Effector memory CD8-positive, alpha-beta T cell (primary cell): ENCODE measurements at regions not wholly inside any gene's neighbourhood (a gene's known extent, or its start where the extent isn't known, plus 50 kb on each side); places are given as distances from the start of the nearest gene placed in this dataset.

Experiments
- ATAC-seq: fragments of 150-1000 bp; cut with Tn5 transposase; replicated peaks from 2 replicates; pipeline ENCODE4 v1.10.0; 2021; ENCODE audit warnings: mild to moderate bottlenecking, moderate library complexity
- DNase-seq, 3 experiments: peaks; one replicate each; pipeline ENCODE4 v3.0.0; 2021
- H3K27ac Mint-ChIP-seq, 2 donors: one replicate each; pipeline ENCODE4 v1.8.0; 2022; ENCODE audit warnings: mild to moderate bottlenecking in 2 of 2, mixed read lengths in 2 of 2, moderate library complexity in 2 of 2
- H3K27me3 Mint-ChIP-seq, 2 donors: one replicate each; pipeline ENCODE4 v1.8.0; 2022; ENCODE audit warnings: mixed read lengths in 2 of 2
- H3K36me3 Mint-ChIP-seq: one replicate; pipeline ENCODE4 v1.8.0; 2022; ENCODE audit warnings: mild to moderate bottlenecking, moderate library complexity, mixed read lengths; ENCODE audit not compliant: insufficient read depth
- H3K4me1 Mint-ChIP-seq, 2 donors: one replicate each; pipeline ENCODE4 v1.8.0; 2022; ENCODE audit warnings: low read depth in 2 of 2, mixed read lengths in 2 of 2
- H3K4me3 Mint-ChIP-seq, 2 donors: one replicate each; pipeline ENCODE4 v1.8.0; 2022; ENCODE audit warnings: mild to moderate bottlenecking in 2 of 2, mixed read lengths in 2 of 2, moderate library complexity in 2 of 2
- H3K9me3 Mint-ChIP-seq, 2 donors: one replicate each; pipeline ENCODE4 v1.8.0; 2022; ENCODE audit warnings: mixed read lengths in 2 of 2

GRCh38 chr20:23193801-23194384 lies 107.8 kb upstream of the CD93 start:
- H3K4me1 Mint-ChIP-seq, result no peaks in the 10 kb centered on the region
- DNase-seq (no peak), ATAC-seq (no peak)
- no peaks in the 10 kb centered on the region for H3K36me3 Mint-ChIP-seq
- no peaks in the 10 kb centered on the region for H3K9me3 Mint-ChIP-seq
- peaks cover 7 to 10% of the 10 kb centered on the region in 2 donors for H3K27me3 Mint-ChIP-seq
- no peak overlapping the region for H3K4me3 Mint-ChIP-seq
- H3K27ac Mint-ChIP-seq, result no peak overlapping the region

- Mint-ChIP-seq H3K4me3 (no peak overlapping the region), H3K4me1 (no peaks in the 10 kb centered on the region), H3K9me3 (no peaks in the 10 kb centered on the region), H3K27ac (no peak overlapping the region), H3K36me3 (no peaks in the 10 kb centered on the region), H3K27me3 (peaks cover 4 to 7% of the 10 kb centered on the region in 2 donors)
- no peak for DNase-seq
- ATAC-seq, result no peak
Observed at GRCh38 chr20:23192469-23192868, 106.3 kb upstream of the CD93 start.

- ATAC-seq (no peak), DNase-seq (no peak)
- Mint-ChIP-seq H3K4me1 (no peaks in the 10 kb centered on the region), H3K4me3 (no peak overlapping the region), H3K27ac (no peak overlapping the region), H3K9me3 (no peaks in the 10 kb centered on the region), H3K27me3 (peaks cover 0 to 7% of the 10 kb centered on the region in 2 donors), H3K36me3 (no peaks in the 10 kb centered on the region)
Observed at GRCh38 chr20:23190557-23190956, 104.4 kb upstream of the CD93 start.

- Mint-ChIP-seq H3K9me3 (no peaks in the 10 kb centered on the region), H3K4me1 (no peaks in the 10 kb centered on the region), H3K36me3 (no peaks in the 10 kb centered on the region), H3K4me3 (no peak overlapping the region), H3K27me3 (peaks cover 2 to 7% of the 10 kb centered on the region in 2 donors), H3K27ac (no peak overlapping the region)
- no peak for DNase-seq
- no peak for ATAC-seq
Observed at GRCh38 chr20:23189854-23190253, 103.7 kb upstream of the CD93 start.

GRCh38 chr20:23189341-23189740 lies 103.2 kb upstream of the CD93 start:
- Mint-ChIP-seq H3K27ac (no peak overlapping the region), H3K9me3 (no peaks in the 10 kb centered on the region), H3K4me3 (no peak overlapping the region), H3K27me3 (peaks cover 5 to 7% of the 10 kb centered on the region in 2 donors), H3K36me3 (no peaks in the 10 kb centered on the region), H3K4me1 (no peaks in the 10 kb centered on the region)
- ATAC-seq (no peak), DNase-seq (no peak)

GRCh38 chr20:23188377-23189169 lies 102.4 kb upstream of the CD93 start:
- no peak overlapping the region for H3K4me3 Mint-ChIP-seq
- peaks cover 0 to 9% of the 10 kb centered on the region in 2 donors for H3K27me3 Mint-ChIP-seq
- H3K4me1 Mint-ChIP-seq, result no peaks in the 10 kb centered on the region
- DNase-seq, result no peak
- no peaks in the 10 kb centered on the region for H3K36me3 Mint-ChIP-seq
- H3K27ac Mint-ChIP-seq, result no peak overlapping the region
- H3K9me3 Mint-ChIP-seq, result no peaks in the 10 kb centered on the region
- no peak for ATAC-seq

GRCh38 chr20:23187751-23188150 lies 101.6 kb upstream of the CD93 start:
- ATAC-seq, result no peak
- Mint-ChIP-seq H3K27ac (no peak overlapping the region), H3K36me3 (no peaks in the 10 kb centered on the region), H3K9me3 (peaks cover 0 to 1% of the 10 kb centered on the region in 2 donors), H3K4me3 (no peak overlapping the region), H3K27me3 (peaks cover 0 to 15% of the 10 kb centered on the region in 2 donors), H3K4me1 (no peaks in the 10 kb centered on the region)
- no peak for DNase-seq

- Mint-ChIP-seq H3K4me1 (no peaks in the 10 kb centered on the region), H3K36me3 (no peaks in the 10 kb centered on the region), H3K4me3 (no peak overlapping the region), H3K27me3 (peaks cover 0 to 15% of the 10 kb centered on the region in 2 donors), H3K27ac (no peak overlapping the region), H3K9me3 (peaks cover 0 to 2% of the 10 kb centered on the region in 2 donors)
- ATAC-seq, result no peak
- no peak for DNase-seq
Observed at GRCh38 chr20:23186808-23187207, 100.7 kb upstream of the CD93 start.

GRCh38 chr20:23180451-23180921 lies 94.4 kb upstream of the CD93 start:
- DNase-seq, result no peak
- ATAC-seq, result no peak
- H3K9me3 Mint-ChIP-seq, result peaks cover 0 to 2% of the 10 kb centered on the region in 2 donors

GRCh38 chr20:23179766-23180403 lies 93.8 kb upstream of the CD93 start:
- DNase-seq (no peak), ATAC-seq (no peak)
- Mint-ChIP-seq H3K4me1 (no peaks in the 10 kb centered on the region), H3K27me3 (peaks cover 9 to 23% of the 10 kb centered on the region in 2 donors), H3K27ac (no peak overlapping the region), H3K36me3 (no peaks in the 10 kb centered on the region), H3K9me3 (peaks cover 0 to 2% of the 10 kb centered on the region in 2 donors), H3K4me3 (no peak overlapping the region)

More at GRCh38 chr20:23180451-23180921, 94.4 kb upstream of the CD93 start:
- Mint-ChIP-seq H3K27ac (no peak overlapping the region), H3K4me3 (no peak overlapping the region), H3K36me3 (no peaks in the 10 kb centered on the region), H3K4me1 (no peaks in the 10 kb centered on the region), H3K27me3 (peaks cover 9 to 20% of the 10 kb centered on the region in 2 donors)

- no peak overlapping the region for H3K27ac Mint-ChIP-seq
- no peak for DNase-seq
Observed at GRCh38 chr20:23178806-23179205, 92.7 kb upstream of the CD93 start.

GRCh38 chr20:23174821-23175220 lies 88.7 kb upstream of the CD93 start:
- peaks cover 21 to 29% of the 10 kb centered on the region in 2 donors for H3K27me3 Mint-ChIP-seq

More at GRCh38 chr20:23178806-23179205, 92.7 kb upstream of the CD93 start:
- H3K4me3 Mint-ChIP-seq, result no peak overlapping the region
- H3K27me3 Mint-ChIP-seq, result peaks cover 13 to 26% of the 10 kb centered on the region in 2 donors
- no peak for ATAC-seq
- H3K4me1 Mint-ChIP-seq, result no peaks in the 10 kb centered on the region
- H3K9me3 Mint-ChIP-seq, result peaks cover 0 to 2% of the 10 kb centered on the region in 2 donors
- no peaks in the 10 kb centered on the region for H3K36me3 Mint-ChIP-seq

GRCh38 chr20:23167431-23167830 lies 81.3 kb upstream of the CD93 start:
- Mint-ChIP-seq H3K4me3 (no peak overlapping the region), H3K27me3 (peaks cover 12 to 18% of the 10 kb centered on the region in 2 donors), H3K27ac (no peak overlapping the region), H3K36me3 (peaks cover 2% of the 10 kb centered on the region), H3K9me3 (no peaks in the 10 kb centered on the region), H3K4me1 (no peaks in the 10 kb centered on the region)
- DNase-seq, result no peak
- ATAC-seq, result no peak

More at GRCh38 chr20:23174821-23175220, 88.7 kb upstream of the CD93 start:
- peaks cover 2% of the 10 kb centered on the region for H3K36me3 Mint-ChIP-seq
- H3K27ac Mint-ChIP-seq, result no peak overlapping the region
- no peaks in the 10 kb centered on the region for H3K4me1 Mint-ChIP-seq
- ATAC-seq (no peak), DNase-seq (no peak)
- no peak overlapping the region for H3K4me3 Mint-ChIP-seq
- no peaks in the 10 kb centered on the region for H3K9me3 Mint-ChIP-seq
